Endothelial cell of umbilical vein (primary cell): ENCODE measurements at regions not wholly inside any gene's neighbourhood (a gene's known extent, or its start where the extent isn't known, plus 50 kb on each side); places are given as distances from the start of the nearest gene placed in this dataset.

ENCODE experiments used
- CTCF ChIP-seq, 2 donors: IDR thresholded peaks; 1 replicate in 1 of 2; 2 replicates in 1 of 2; pipeline ENCODE4 v1.5.1; 2011; ENCODE audit warnings: low read length in 2 of 2, mild to moderate bottlenecking in 2 of 2, moderate library complexity in 2 of 2, control low read depth in 1 of 2, inconsistent platforms in 1 of 2, low read depth in 1 of 2; ENCODE audit not compliant: insufficient read depth in 1 of 2; ENCODE audit errors: extremely low read depth in 1 of 2
- JUN ChIP-seq: IDR thresholded peaks from 2 replicates; pipeline ENCODE4 v1.6.1; 2011; ENCODE audit warnings: borderline replicate concordance, low read depth; ENCODE audit not compliant: insufficient read length, insufficient read depth
- POLR2A ChIP-seq: IDR thresholded peaks from 2 replicates; pipeline ENCODE4 v1.6.1; 2012; ENCODE audit warnings: low read depth, mild to moderate bottlenecking, control low read depth, low read length
- POLR2AphosphoS5 ChIP-seq: IDR thresholded peaks from 2 replicates; pipeline ENCODE4 v1.6.1; 2012; ENCODE audit warnings: low read depth, mild to moderate bottlenecking, control low read depth, low read length, moderate library complexity; ENCODE audit not compliant: insufficient read depth

- no peak for TF ChIP-seq POLR2A
- TF ChIP-seq CTCF (IDR thresholded peaks at IDR 0.05; ENCODE audit: extremely low read depth in 1 of 2, insufficient read depth in 1 of 2, low read depth in 1 of 2, low read length in 2 of 2) = no peak
- TF ChIP-seq JUN = no peak
- TF ChIP-seq POLR2AphosphoS5 = no peak
Observed at GRCh38 chr12:82277582-82277981, 80.6 kb downstream of the CCDC59 start.
